ENCODE measurements at regions not wholly inside any gene's neighbourhood (a gene's known extent, or its start where the extent isn't known, plus 50 kb on each side); places are given as distances from the start of the nearest gene placed in this dataset.
"Not testable (repeated sequence)": the region's sequence is repeated elsewhere in the genome, so short reads cannot be mapped to it uniquely, and the experiment has no call there.

DNA sequence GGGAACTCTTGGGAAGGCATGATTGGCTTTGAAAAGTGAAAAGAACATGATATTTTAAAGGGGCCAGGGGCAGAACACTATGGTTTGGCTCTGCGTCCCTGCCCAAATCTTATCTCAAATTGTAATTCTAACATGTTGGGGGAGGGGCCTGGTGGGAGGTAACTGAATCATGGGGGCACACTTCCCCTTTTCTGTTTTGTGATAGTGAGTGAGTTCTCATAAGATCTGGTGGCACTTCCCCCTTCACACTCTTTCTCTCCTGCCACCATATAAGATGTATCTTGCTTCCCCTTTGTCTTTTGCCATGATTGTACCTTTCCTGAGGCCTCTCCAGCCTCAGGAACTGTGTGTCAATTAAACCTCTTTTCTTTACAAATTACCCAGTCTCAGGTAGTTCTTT is 561.4 kb downstream of the PRIM2 start:
- H3K27ac ChIP-seq (ENCODE audit: low read depth in 1 of 2, low read length in 2 of 2); H3K9me3 ChIP-seq (ENCODE audit: control insufficient read depth, low read length); H3K36me3 ChIP-seq (ENCODE audit: control insufficient read depth in 1 of 2, insufficient read depth in 2 of 2, low read length in 1 of 2); ATAC-seq (ENCODE audit: low FRiP score); intact Hi-C loops (cut with DNase I); DNase-seq; H3K4me3 ChIP-seq (ENCODE audit: low read length in 2 of 2); H3K27me3 ChIP-seq (ENCODE audit: control insufficient read depth in 1 of 2, insufficient read depth in 2 of 2, low read length in 1 of 2); H3K4me1 ChIP-seq (ENCODE audit: control insufficient read depth in 1 of 2, insufficient read depth in 2 of 2, low read length in 2 of 2): not testable (repeated sequence)
- WGBS, 2 donors, result 65 to 70% methylated on average over 1 of the region's 1 CpG

DNA sequence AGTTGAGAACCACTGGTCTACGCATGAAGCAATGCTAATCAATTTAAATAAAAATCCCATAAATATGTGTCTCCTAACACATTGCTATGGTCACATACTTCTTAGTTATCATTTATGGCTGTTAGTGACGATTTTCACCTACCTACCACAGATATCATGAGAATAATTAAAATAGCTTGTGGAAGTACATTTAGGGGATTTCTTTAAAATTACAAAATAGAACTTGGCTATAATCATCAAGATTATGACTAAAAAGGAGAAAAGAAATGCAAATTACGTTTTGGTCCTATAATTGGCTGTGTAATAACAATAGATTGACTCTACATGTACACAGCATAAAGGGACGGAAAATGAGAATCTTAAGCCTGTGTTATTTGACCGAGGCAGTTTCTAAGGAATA is 581.4 kb downstream of the PRIM2 start:
- DNase-seq; H3K36me3 ChIP-seq (ENCODE audit: control insufficient read depth in 1 of 2, insufficient read depth in 2 of 2, low read length in 1 of 2); H3K27ac ChIP-seq (ENCODE audit: low read depth in 1 of 2, low read length in 2 of 2); H3K4me3 ChIP-seq (ENCODE audit: low read length in 2 of 2); H3K27me3 ChIP-seq (ENCODE audit: control insufficient read depth in 1 of 2, insufficient read depth in 2 of 2, low read length in 1 of 2); ATAC-seq (ENCODE audit: low FRiP score); intact Hi-C loops (cut with DNase I); H3K9me3 ChIP-seq (ENCODE audit: control insufficient read depth, low read length); H3K4me1 ChIP-seq (ENCODE audit: control insufficient read depth in 1 of 2, insufficient read depth in 2 of 2, low read length in 2 of 2): not testable (repeated sequence)
- WGBS, 2 donors, result 72 to 74% methylated on average over 5 of the region's 5 CpGs

DNA sequence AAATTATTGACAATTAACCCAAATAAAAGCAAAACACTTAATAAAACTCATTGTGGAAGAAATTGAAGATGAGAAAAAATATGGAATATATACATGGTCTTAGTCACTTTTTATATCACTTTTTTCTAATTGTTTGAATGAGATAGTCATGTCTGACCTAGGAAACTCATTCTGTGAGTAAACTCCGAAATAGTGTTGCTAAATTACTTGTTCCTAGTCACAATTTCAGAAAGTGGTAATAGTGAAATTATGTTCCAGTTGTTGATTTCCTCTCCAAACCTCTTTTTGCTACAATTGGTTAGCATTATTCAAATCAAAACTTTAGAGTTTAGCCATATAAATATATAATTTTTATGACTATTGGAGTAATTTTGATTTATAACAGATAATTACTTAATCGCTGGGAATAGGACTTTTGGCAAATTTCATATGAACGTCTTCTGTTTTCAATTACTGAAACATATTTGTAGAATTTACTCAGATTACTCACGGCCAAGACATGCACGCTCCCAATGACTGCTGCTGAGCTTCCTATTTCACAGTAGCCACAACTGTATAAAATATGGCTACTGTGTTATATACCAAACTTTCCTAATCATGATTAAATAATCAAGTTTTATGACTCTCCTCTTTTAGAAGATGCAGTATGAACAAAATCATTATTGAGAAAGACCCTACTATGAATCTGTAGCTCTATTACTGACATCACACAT is 583.4 kb downstream of the PRIM2 start:
- H3K27ac ChIP-seq (ENCODE audit: low read depth in 1 of 2, low read length in 2 of 2); H3K4me3 ChIP-seq (ENCODE audit: low read length in 2 of 2); H3K27me3 ChIP-seq (ENCODE audit: control insufficient read depth in 1 of 2, insufficient read depth in 2 of 2, low read length in 1 of 2); H3K4me1 ChIP-seq (ENCODE audit: control insufficient read depth in 1 of 2, insufficient read depth in 2 of 2, low read length in 2 of 2); intact Hi-C loops (cut with DNase I); ATAC-seq (ENCODE audit: low FRiP score); DNase-seq; H3K36me3 ChIP-seq (ENCODE audit: control insufficient read depth in 1 of 2, insufficient read depth in 2 of 2, low read length in 1 of 2); H3K9me3 ChIP-seq (ENCODE audit: control insufficient read depth, low read length): not testable (repeated sequence)
- 87 to 89% methylated on average over 2 of the region's 5 CpGs for WGBS, 2 donors

DNA sequence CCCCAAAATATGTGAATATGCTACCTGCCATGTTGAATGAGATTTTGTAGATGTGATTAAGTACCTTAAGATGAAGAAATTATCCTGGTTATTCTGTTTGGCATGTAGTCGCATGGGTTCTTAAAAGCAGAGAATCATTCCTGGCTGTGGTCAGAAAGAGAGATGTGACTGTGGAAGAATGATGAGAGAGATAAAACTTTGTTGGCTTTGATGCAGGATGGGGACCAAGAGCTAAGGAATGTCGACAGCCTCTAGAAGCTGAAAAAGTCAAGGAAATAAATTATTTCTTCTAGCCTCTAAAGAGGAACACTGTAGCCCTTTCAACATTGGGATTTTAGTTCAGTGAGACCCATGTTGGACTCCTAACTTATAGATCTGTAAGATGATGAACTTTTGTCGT is 584.0 kb downstream of the PRIM2 start:
- H3K4me3 ChIP-seq (ENCODE audit: low read length in 2 of 2); H3K9me3 ChIP-seq (ENCODE audit: control insufficient read depth, low read length); ATAC-seq (ENCODE audit: low FRiP score); intact Hi-C loops (cut with DNase I); H3K36me3 ChIP-seq (ENCODE audit: control insufficient read depth in 1 of 2, insufficient read depth in 2 of 2, low read length in 1 of 2); H3K27ac ChIP-seq (ENCODE audit: low read depth in 1 of 2, low read length in 2 of 2); H3K27me3 ChIP-seq (ENCODE audit: control insufficient read depth in 1 of 2, insufficient read depth in 2 of 2, low read length in 1 of 2); H3K4me1 ChIP-seq (ENCODE audit: control insufficient read depth in 1 of 2, insufficient read depth in 2 of 2, low read length in 2 of 2); DNase-seq: not testable (repeated sequence)
- WGBS, 2 donors, result 80 to 83% methylated on average over 3 of the region's 3 CpGs

DNA sequence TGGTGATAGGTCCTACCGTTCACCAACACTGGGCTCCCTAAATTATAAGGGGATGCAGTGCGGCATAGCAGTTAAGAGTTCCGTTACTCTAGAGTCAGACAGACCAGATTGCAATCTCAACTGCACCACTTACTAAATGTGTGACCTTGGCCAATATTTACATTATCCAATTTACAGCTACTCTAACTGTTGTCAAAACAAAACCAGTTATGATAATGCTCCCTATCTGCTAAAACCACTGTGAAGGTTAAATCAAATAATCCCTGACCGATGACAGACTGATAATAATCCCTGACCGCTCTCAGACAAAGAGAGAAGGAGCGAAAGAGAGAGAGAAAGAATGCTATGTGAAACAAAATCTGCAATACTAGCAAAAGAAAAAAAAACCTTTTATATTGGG is 586.9 kb downstream of the PRIM2 start:
- H3K27ac ChIP-seq (ENCODE audit: low read depth in 1 of 2, low read length in 2 of 2); H3K4me1 ChIP-seq (ENCODE audit: control insufficient read depth in 1 of 2, insufficient read depth in 2 of 2, low read length in 2 of 2); H3K27me3 ChIP-seq (ENCODE audit: control insufficient read depth in 1 of 2, insufficient read depth in 2 of 2, low read length in 1 of 2); H3K9me3 ChIP-seq (ENCODE audit: control insufficient read depth, low read length); H3K36me3 ChIP-seq (ENCODE audit: control insufficient read depth in 1 of 2, insufficient read depth in 2 of 2, low read length in 1 of 2); H3K4me3 ChIP-seq (ENCODE audit: low read length in 2 of 2); DNase-seq; intact Hi-C loops (cut with DNase I); ATAC-seq (ENCODE audit: low FRiP score): not testable (repeated sequence)
- WGBS, 2 donors, result 51 to 61% methylated on average over 6 of the region's 6 CpGs

DNA sequence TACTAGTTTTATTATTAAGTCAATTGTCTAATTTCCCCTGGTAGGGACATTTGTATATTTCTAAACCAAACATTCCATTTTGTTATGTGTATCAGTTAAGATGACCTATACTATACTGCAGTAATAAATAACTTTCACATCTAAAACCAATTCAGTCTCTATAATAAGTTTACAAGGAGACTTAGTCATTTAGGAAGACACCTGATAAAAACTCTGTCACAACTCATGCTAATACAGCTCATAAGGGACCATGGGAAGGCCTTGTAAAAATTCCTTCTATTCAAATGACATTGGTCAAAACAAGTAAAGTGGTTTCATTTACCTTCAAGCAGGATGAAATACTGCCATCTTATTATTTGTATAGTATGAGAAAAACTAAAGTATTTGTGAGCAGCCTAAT is 597.9 kb downstream of the PRIM2 start:
- not testable (repeated sequence) for ATAC-seq (ENCODE audit: low FRiP score); H3K4me3 ChIP-seq (ENCODE audit: low read length in 2 of 2)

DNA sequence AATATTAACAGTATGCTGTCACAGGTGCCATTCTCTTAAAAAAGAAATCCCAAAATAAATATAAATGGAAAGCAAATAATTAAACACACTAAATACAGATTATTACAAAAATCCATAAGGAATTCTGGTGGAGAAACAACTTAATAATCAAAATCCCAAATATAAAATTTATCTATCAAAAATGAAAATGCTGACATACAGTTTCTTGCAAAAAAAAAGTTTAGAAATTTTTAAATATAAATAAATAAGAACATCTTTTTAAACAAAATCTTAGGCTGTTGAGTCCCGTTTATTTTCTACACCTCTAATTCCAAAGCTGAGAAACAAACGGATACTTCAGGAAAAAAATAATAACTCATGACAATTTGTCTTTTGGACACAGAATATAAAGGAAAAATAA is 625.5 kb downstream of the PRIM2 start:
- H3K9me3 ChIP-seq (ENCODE audit: control insufficient read depth, low read length); H3K4me3 ChIP-seq (ENCODE audit: low read length in 2 of 2); H3K27me3 ChIP-seq (ENCODE audit: control insufficient read depth in 1 of 2, insufficient read depth in 2 of 2, low read length in 1 of 2); DNase-seq; H3K27ac ChIP-seq (ENCODE audit: low read depth in 1 of 2, low read length in 2 of 2); H3K36me3 ChIP-seq (ENCODE audit: control insufficient read depth in 1 of 2, insufficient read depth in 2 of 2, low read length in 1 of 2); H3K4me1 ChIP-seq (ENCODE audit: control insufficient read depth in 1 of 2, insufficient read depth in 2 of 2, low read length in 2 of 2); ATAC-seq (ENCODE audit: low FRiP score); intact Hi-C loops (cut with DNase I): not testable (repeated sequence)
- 82 to 85% methylated on average over 2 of the region's 2 CpGs for whole genome bisulfite sequencing, 2 donors

More for the DNA sequence above, 597.9 kb downstream of the PRIM2 start:
- intact Hi-C loops (cut with DNase I); H3K36me3 ChIP-seq (ENCODE audit: control insufficient read depth in 1 of 2, insufficient read depth in 2 of 2, low read length in 1 of 2); H3K4me1 ChIP-seq (ENCODE audit: control insufficient read depth in 1 of 2, insufficient read depth in 2 of 2, low read length in 2 of 2); H3K9me3 ChIP-seq (ENCODE audit: control insufficient read depth, low read length); H3K27me3 ChIP-seq (ENCODE audit: control insufficient read depth in 1 of 2, insufficient read depth in 2 of 2, low read length in 1 of 2); H3K27ac ChIP-seq (ENCODE audit: low read depth in 1 of 2, low read length in 2 of 2); DNase-seq: not testable (repeated sequence)

DNA sequence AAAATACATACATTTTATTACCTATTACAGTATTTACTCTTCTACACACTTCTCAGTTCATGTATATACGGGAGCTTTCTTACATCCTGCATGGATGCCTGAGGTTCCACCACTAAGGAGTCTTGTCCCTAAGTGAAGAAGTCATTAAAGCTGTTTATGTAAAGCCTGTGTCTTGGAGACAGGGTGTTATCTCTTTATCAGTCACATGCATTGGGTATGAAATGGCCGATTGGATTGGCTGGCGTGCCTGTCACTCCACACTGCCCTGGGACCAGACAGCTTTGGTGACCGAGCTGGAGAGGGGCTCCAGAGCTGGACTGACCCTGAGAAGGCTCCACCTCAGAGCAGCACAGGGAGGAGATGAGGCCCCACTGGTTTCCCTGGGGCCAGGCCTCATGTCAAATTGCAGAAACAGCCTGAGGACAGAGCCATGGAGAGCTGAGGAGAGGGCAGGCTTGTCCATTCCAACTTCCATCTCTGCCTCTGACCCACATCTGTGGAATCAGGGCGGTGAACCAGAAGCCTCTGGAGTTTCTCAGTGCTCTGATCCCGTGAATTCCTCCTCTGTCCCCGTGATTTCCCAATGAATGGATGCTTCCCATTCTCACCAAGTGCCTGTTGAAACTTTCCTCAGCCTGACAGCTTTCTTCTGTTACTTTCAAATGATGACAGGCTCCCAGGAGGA is 628.8 kb downstream of the PRIM2 start:
- DNase-seq; H3K4me3 ChIP-seq (ENCODE audit: low read length in 2 of 2); H3K27me3 ChIP-seq (ENCODE audit: control insufficient read depth in 1 of 2, insufficient read depth in 2 of 2, low read length in 1 of 2); intact Hi-C loops (cut with DNase I); H3K9me3 ChIP-seq (ENCODE audit: control insufficient read depth, low read length); H3K36me3 ChIP-seq (ENCODE audit: control insufficient read depth in 1 of 2, insufficient read depth in 2 of 2, low read length in 1 of 2); H3K4me1 ChIP-seq (ENCODE audit: control insufficient read depth in 1 of 2, insufficient read depth in 2 of 2, low read length in 2 of 2); H3K27ac ChIP-seq (ENCODE audit: low read depth in 1 of 2, low read length in 2 of 2): not testable (repeated sequence)
- WGBS, 2 donors, result 88 to 96% methylated on average over 7 of the region's 7 CpGs
- peak; percentile 15 for ATAC-seq (ENCODE audit: low FRiP score)

DNA sequence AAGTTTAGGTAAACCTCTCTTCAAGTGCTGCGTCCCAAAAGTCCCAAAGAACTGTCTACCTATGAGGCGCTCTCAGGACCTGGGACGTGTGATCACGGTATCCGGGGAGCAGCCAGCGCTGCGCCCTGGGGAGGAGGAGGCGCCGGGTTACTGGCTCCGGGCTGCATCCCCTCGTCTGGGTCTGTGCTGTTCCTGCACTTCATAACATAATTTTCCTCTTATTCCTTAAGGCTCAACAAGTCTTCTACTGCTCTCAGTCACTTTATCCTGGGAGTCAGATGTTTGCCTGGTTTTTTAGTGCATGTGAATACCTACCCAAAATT is 629.3 kb downstream of the PRIM2 start:
- H3K4me1 ChIP-seq (ENCODE audit: control insufficient read depth in 1 of 2, insufficient read depth in 2 of 2, low read length in 2 of 2); ATAC-seq (ENCODE audit: low FRiP score); DNase-seq; H3K27me3 ChIP-seq (ENCODE audit: control insufficient read depth in 1 of 2, insufficient read depth in 2 of 2, low read length in 1 of 2); H3K4me3 ChIP-seq (ENCODE audit: low read length in 2 of 2); H3K27ac ChIP-seq (ENCODE audit: low read depth in 1 of 2, low read length in 2 of 2); intact Hi-C loops (cut with DNase I); H3K36me3 ChIP-seq (ENCODE audit: control insufficient read depth in 1 of 2, insufficient read depth in 2 of 2, low read length in 1 of 2); H3K9me3 ChIP-seq (ENCODE audit: control insufficient read depth, low read length): not testable (repeated sequence)
- whole genome bisulfite sequencing, 2 donors, result 96 to 97% methylated on average over 11 of the region's 11 CpGs
